Body of pancreas (tissue), 4 donors: ENCODE measurements at regions not wholly inside any gene's neighbourhood (a gene's known extent, or its start where the extent isn't known, plus 50 kb on each side); places are given as distances from the start of the nearest gene placed in this dataset.

Experiments
- POLR2A ChIP-seq, 3 donors: fragments of 450-650 bp; IDR thresholded peaks; one replicate each; pipeline ENCODE4 v1.6.1; 2016; ENCODE audit warnings: antibody characterized with exemption in 3 of 3, mild to moderate bottlenecking in 2 of 3
- TF ChIP-seq, protein P1 (sequence below), 7 experiments: fragments of 450-650 bp in 4 of 7; fragments of 200-600 bp in 3 of 7; sonication (generic) in 3 of 7; IDR thresholded peaks; one replicate each; pipeline ENCODE4 v1.5.1; 2016 to 2019; ENCODE audit warnings: antibody characterized with exemption in 7 of 7

GRCh38 chr20:19890445-19891051 lies 126.6 kb upstream of the NAA20 start:
- TF ChIP-seq, protein P1, sequence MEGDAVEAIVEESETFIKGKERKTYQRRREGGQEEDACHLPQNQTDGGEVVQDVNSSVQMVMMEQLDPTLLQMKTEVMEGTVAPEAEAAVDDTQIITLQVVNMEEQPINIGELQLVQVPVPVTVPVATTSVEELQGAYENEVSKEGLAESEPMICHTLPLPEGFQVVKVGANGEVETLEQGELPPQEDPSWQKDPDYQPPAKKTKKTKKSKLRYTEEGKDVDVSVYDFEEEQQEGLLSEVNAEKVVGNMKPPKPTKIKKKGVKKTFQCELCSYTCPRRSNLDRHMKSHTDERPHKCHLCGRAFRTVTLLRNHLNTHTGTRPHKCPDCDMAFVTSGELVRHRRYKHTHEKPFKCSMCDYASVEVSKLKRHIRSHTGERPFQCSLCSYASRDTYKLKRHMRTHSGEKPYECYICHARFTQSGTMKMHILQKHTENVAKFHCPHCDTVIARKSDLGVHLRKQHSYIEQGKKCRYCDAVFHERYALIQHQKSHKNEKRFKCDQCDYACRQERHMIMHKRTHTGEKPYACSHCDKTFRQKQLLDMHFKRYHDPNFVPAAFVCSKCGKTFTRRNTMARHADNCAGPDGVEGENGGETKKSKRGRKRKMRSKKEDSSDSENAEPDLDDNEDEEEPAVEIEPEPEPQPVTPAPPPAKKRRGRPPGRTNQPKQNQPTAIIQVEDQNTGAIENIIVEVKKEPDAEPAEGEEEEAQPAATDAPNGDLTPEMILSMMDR (IDR thresholded peaks at IDR 0.05): no peak
- TF ChIP-seq POLR2A (IDR thresholded peaks at IDR 0.05): no peak
